GM21360 (cell line): ENCODE measurements at regions not wholly inside any gene's neighbourhood (a gene's known extent, or its start where the extent isn't known, plus 50 kb on each side); places are given as distances from the start of the nearest gene placed in this dataset.
"Not testable (repeated sequence)": the region's sequence is repeated elsewhere in the genome, so short reads cannot be mapped to it uniquely, and the experiment has no call there.

Source experiments
- ATAC-seq: cut with Tn5 transposase; IDR thresholded peaks from one replicate; pipeline ENCODE4 v1.9.1; 2021; ENCODE audit warnings: mild to moderate bottlenecking, moderate library complexity; ENCODE audit not compliant: unreplicated experiment

- ATAC-seq, result no peak
Observed at GRCh38 chr7:41438705-41439514, 264.0 kb downstream of the INHBA start.

GRCh38 chr7:41437257-41438196 lies 265.4 kb downstream of the INHBA start:
- ATAC-seq, result no peak

- no peak for ATAC-seq
Observed at GRCh38 chr7:41436139-41436538, 266.8 kb downstream of the INHBA start.

GRCh38 chr7:41435020-41435419 lies 267.9 kb downstream of the INHBA start:
- not testable (repeated sequence) for ATAC-seq

GRCh38 chr7:41431671-41432070 lies 271.2 kb downstream of the INHBA start:
- ATAC-seq, result no peak

- no peak for ATAC-seq
Observed at GRCh38 chr7:41428381-41428780, 274.5 kb downstream of the INHBA start.

- ATAC-seq, result no peak
Observed at GRCh38 chr7:41425926-41426325, 277.0 kb downstream of the INHBA start.

- ATAC-seq, result no peak
Observed at GRCh38 chr7:41421056-41421455, 281.8 kb downstream of the INHBA start.

- ATAC-seq, result no peak
Observed at GRCh38 chr7:41420421-41420820, 282.5 kb downstream of the INHBA start.

GRCh38 chr7:41418337-41418736 lies 284.6 kb downstream of the INHBA start:
- no peak for ATAC-seq

GRCh38 chr7:41416208-41416595 lies 286.7 kb downstream of the INHBA start:
- no peak for ATAC-seq

- ATAC-seq, result no peak
Observed at GRCh38 chr7:41415471-41416207, 287.3 kb downstream of the INHBA start.

GRCh38 chr7:41415051-41415450 lies 287.8 kb downstream of the INHBA start:
- no peak for ATAC-seq

- ATAC-seq, result no peak
Observed at GRCh38 chr7:41404375-41405074, 298.4 kb downstream of the INHBA start.

GRCh38 chr7:41403291-41403690 lies 299.6 kb downstream of the INHBA start:
- ATAC-seq, result no peak

- no peak for ATAC-seq
Observed at GRCh38 chr7:41401833-41402232, 301.1 kb downstream of the INHBA start.

- no peak for ATAC-seq
Observed at GRCh38 chr7:41399171-41399570, 303.7 kb downstream of the INHBA start.

GRCh38 chr7:41391818-41392217 lies 311.1 kb downstream of the INHBA start:
- no peak for ATAC-seq

GRCh38 chr7:41388933-41389332 lies 314.0 kb downstream of the INHBA start:
- ATAC-seq, result not testable (repeated sequence)

- no peak for ATAC-seq
Observed at GRCh38 chr7:41385996-41386395, 316.9 kb downstream of the INHBA start.

- ATAC-seq, result no peak
Observed at GRCh38 chr7:41384418-41384817, 318.5 kb downstream of the INHBA start.
